ENCODE measurements at regions not wholly inside any gene's neighbourhood (a gene's known extent, or its start where the extent isn't known, plus 50 kb on each side); places are given as distances from the start of the nearest gene placed in this dataset.
A peak's percentile ranks its signal among the peaks of the same experiment; 100 is the strongest.

DNA sequence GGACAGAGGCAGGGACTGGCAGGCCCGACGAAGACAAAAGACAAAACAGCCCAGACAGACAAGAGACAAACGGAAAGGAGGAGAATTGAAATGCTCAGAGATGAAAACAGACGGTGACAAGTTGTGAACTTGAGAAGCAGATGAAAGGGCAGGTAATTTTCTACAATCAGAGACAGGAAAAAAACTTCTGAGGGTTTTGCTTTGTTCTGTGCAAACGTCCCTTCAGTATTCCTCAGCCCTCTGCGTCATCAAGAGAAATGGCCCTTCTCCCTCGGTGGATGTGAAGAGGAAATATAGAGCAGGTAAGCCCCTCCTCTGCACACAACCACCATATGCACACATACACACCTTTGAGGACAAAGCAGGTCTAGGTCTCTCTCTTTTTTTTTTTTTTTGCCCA, 206.6 kb downstream of the UACA start:
- no peak for DNase-seq (ENCODE audit: low read depth in 2 of 2)

DNA sequence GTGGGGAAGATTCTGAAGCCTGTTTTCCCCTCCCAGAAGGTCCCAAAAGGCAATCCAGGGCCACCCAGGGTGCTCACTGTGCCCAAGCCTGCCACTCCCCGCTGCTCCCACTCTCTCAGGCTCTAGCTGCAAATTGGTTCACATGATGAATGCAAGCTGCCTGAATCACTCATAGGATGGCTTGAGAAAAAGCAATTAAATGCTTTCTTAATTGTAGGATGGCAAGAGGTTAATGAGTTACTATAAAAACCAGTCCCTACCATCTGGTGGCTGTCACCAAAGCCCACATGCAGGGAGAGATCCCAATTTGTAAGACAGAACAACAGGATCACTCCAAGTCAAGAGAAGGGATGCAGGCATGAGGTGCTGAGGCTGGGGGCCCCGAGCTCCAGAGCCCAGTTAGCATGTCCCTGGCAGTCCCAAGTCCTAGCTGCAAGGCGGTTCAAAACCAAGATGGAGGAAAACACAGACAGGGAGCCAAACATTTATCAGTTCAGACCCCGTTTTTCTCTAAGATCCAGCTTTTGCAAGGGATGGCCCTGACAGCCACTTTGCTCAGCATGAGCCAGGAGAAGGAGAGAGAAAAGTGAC, 207.1 kb downstream of the UACA start:
- DNase-seq (ENCODE audit: low read depth in 2 of 2), result no peak

DNA sequence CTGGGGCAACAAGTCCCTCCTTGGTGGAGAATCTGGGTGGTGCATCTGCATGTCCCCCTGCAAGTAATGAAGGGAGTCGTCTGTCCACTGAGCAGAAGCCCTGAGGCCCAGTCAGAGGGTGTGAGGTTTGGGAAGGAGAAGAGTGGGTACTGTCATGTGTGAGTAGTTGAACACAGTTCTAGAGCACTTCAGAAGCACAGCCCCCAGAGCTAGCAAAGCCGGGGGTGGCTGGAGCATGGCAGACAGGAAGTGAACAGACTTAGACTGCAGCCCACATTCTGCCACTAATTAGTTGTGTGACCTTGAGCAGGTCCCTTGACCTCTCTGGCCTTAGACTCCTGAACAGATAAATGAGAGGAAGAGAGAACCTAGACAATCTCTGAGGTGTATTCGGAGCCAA, 207.6 kb downstream of the UACA start:
- no peak for DNase-seq (ENCODE audit: low read depth in 2 of 2)

GRCh38 chr15:70547846-70548487, 215.4 kb downstream of the UACA start:
- no peak for DNase-seq (ENCODE audit: low read depth in 2 of 2)

- DNase-seq (ENCODE audit: low read depth in 2 of 2), result no peak
Measured at GRCh38 chr15:70545526-70545925, 217.8 kb downstream of the UACA start.

GRCh38 chr15:70541511-70541910, 221.8 kb downstream of the UACA start:
- DNase-seq (ENCODE audit: low read depth in 2 of 2), result no peak

- no peak for DNase-seq (ENCODE audit: low read depth in 2 of 2)
Measured at GRCh38 chr15:70539912-70540530, 223.3 kb downstream of the UACA start.

- DNase-seq (ENCODE audit: low read depth in 2 of 2), result no peak
Measured at GRCh38 chr15:70539409-70539808, 223.9 kb downstream of the UACA start.

DNA sequence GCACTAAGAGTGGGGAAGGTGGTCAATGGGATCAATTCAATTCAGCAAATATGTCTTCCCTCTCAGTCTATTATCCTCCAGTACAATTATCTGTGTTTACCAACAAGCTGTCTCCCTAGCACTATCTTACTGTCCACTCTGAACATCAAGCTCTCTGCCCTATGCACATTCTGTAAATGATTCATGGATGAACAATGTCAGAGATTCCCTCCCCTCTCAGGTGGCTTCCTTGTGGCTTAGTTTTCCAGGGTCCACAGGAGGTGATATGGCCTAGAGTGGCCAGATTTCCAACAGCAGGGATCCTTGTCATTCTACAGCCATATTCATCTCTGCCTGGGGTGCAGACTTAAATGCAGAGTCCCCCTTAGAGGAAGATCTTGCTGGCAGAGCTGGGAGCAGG, 225.1 kb downstream of the UACA start:
- no peak for DNase-seq (ENCODE audit: low read depth in 2 of 2)

DNA sequence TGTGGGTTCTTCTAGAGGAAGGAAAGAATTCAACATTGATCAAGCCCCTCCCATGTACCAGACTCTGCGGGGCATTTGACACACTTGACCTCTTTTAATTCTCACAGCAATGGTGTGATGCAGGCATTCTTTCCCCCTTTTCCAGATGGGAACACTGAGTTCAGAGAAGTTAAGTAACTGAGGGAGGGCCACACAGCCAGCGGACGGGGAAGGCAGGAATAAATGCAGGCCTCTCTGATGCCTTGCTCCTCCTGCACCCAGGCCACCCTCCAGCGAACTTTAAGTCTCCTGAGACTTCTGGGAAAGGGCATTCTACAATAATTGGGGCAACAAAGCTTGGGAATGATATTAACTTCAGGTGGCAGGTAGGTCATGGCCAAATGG, 227.4 kb downstream of the UACA start:
- no peak for DNase-seq (ENCODE audit: low read depth in 2 of 2)

DNA sequence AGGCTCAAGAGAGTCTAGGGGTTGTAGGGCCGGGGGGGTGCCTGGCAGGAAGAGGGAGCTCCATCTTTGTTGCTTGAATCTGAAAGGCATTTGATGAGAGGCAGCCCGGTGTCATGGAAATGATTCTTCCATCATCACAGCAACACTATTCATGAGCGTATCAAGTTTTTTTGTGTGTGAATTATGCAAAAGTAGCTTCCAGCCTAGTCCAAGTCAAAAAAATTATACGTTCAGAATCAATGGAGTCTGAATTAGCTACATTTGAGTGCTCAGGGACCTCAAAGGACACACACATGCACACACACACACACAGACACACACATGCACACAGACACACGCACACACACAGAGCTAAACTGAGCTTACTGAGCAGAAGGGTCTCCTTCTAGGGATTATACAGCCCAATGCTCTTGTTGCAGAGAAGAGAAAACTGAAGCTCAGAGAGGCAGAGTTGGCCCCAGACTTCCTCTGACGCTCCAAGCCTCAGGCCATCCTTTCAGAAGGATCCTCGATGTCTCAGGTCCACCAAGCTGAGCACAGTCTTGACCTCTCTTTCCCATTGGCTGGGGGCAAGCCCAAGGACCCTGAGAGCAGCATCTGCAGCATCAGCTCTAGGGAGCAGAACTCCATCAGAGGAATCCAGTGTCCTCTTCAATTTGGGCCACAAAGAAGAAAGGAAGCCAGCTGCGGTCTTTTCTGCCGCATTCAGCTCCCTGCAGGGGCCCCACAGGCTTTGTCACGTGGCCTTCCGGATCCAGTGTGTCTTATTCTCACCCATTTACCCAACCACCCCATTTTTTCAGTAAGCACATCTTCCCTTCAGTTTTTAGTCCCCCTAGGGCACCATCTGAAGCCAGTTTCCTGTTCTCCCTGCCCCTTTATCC, 228.0 kb downstream of the UACA start:
- DNase-seq (ENCODE audit: low read depth in 2 of 2), result no peak

DNA sequence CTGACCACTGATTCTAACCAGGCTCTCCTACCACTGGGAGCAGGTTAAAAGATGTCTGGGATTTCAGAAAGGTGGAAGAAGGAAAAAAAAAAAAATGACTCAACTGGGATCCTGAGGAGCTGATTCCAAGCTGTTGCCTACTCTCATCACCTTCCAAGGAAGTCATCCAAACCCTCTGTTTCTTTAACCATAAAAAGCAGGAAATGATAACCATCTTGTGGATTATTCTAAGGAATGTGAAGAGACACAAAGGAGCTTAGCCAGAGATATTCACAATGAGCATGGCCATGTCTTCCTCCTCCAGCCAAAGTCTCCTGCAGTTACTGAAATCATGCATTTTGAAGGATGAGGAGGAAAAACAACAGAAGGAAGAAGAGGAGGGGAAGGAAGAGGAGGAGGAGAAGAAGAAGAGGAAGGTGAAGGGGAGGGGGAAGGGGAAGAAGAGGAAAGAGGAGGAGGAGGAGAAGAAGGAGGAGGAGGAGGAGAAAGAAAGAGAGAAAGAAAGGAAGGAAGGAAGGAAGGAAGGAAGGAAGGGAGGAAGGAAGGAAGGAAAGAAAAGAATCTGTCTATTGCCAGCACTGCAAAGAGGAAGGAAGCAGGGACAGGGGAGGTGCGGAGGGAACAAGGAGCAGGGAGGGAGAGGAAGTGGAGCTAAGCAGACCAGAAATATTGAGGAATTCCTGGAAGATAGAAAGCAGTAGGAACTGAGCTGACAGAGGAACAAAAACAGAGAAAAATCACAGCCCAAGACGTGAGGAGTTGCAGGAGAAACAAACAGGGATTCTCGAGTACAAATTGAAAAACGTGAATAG, 229.2 kb downstream of the UACA start:
- DNase-seq (ENCODE audit: low read depth in 2 of 2), result no peak

GRCh38 chr15:70532531-70533186, 230.7 kb downstream of the UACA start:
- DNase-seq (ENCODE audit: low read depth in 2 of 2), result no peak

- DNase-seq (ENCODE audit: low read depth in 2 of 2), result no peak
Measured at GRCh38 chr15:70531576-70531975, 231.8 kb downstream of the UACA start.

DNA sequence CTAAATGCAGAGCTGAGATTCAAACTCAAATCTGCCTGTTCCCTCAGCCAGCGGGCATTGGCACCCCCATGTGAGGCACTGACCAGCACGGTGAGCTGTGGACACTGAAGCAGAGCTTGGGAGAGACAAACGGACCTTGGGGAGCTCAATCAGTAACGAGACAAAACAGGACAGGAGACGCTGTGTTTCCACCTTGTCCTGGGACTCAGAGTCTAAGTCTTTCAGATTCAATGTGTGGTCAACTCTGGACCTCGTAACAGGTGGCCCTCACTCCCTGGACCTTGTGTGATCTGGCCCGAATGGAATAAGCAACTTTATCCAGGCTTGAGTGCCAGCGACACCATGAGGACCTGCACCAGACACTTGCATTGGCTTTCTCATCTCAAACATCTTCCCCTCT, 232.5 kb downstream of the UACA start:
- no peak for DNase-seq (ENCODE audit: low read depth in 2 of 2)

DNA sequence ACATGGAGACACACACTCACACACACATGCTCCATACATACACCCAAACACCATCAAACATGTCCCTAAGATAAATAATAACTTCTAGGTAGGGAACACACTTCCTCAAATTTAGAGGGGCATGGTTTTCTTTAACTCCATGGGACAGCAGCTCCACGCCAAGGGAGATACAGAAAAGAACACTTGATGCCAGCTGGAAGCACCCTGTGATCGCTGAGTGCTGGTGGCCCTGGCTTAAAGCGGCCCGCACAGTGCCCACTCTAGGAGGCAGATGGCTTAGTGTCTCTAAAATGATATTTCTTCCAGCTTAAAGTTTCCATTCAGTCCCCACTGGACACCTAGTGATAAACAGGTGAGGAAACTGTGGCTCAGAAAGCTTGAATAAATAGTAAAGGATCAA, 232.9 kb downstream of the UACA start:
- no peak for DNase-seq (ENCODE audit: low read depth in 2 of 2)

DNA sequence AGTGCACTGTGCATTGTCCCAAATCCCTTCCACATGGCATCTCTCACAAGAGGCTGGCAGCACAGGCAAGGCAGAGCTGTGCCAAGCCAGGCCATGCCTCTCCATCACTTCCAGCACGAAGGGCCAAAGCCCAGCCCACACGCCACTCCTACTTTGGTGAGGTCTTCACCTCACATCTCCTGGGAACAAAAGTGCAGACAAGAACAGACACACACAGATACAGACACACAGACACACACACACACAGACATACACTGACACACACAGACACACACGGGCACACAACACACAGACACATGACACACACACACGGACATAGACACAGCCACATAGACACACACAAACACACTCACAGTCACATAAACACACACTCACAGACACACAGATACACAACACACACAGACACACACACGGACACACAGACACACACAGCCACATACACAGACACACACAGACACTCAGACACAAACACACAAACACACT, 233.3 kb downstream of the UACA start:
- no peak for DNase-seq (ENCODE audit: low read depth in 2 of 2)

- no peak for DNase-seq (ENCODE audit: low read depth in 2 of 2)
Measured at GRCh38 chr15:70528816-70529215, 234.5 kb downstream of the UACA start.

GRCh38 chr15:70528270-70528706, 235.1 kb downstream of the UACA start:
- peak in 1 of 2 donors; percentile 39 for DNase-seq (ENCODE audit: low read depth in 2 of 2)

- no peak for DNase-seq (ENCODE audit: low read depth in 2 of 2)
Measured at GRCh38 chr15:70526974-70527325, 236.4 kb downstream of the UACA start.
